ENCODE measurements at regions not wholly inside any gene's neighbourhood (a gene's known extent, or its start where the extent isn't known, plus 50 kb on each side); places are given as distances from the start of the nearest gene placed in this dataset.

- TF ChIP-seq FOXM1 (IDR thresholded peaks at IDR 0.05; ENCODE audit: borderline replicate concordance) = no peak
- TF ChIP-seq SP1 (IDR thresholded peaks at IDR 0.05) = no peak
- TF ChIP-seq BHLHE40 (IDR thresholded peaks at IDR 0.05; ENCODE audit: borderline replicate concordance) = no peak
- no peak for TF ChIP-seq TARDBP (IDR thresholded peaks at IDR 0.05)
- TF ChIP-seq SUZ12 (IDR thresholded peaks at IDR 0.05) = no peak
- no peak for TF ChIP-seq L3MBTL2 (conservative IDR thresholded peaks at IDR 0.05)
- no peak for TF ChIP-seq LEF1 (IDR thresholded peaks at IDR 0.05; ENCODE audit: borderline replicate concordance)
- TF ChIP-seq FOXA1 (IDR thresholded peaks at IDR 0.05) = no peak
- no peak for TF ChIP-seq HDGF (IDR thresholded peaks at IDR 0.05; ENCODE audit: borderline replicate concordance)
Measured at GRCh38 chr6:71011871-71012371, 55.1 kb upstream of the B3GAT2 start.
